ENCODE measurements at regions not wholly inside any gene's neighbourhood (a gene's known extent, or its start where the extent isn't known, plus 50 kb on each side); places are given as distances from the start of the nearest gene placed in this dataset.
"Not testable (repeated sequence)": the region's sequence is repeated elsewhere in the genome, so short reads cannot be mapped to it uniquely, and the experiment has no call there.

GRCh38 chr6:84635081-84635761 lies 129.2 kb downstream of the TBX18 start:
- DNase-seq (ENCODE audit: low spot score), result peak; percentile 32

GRCh38 chr6:84633771-84634170 lies 130.6 kb downstream of the TBX18 start:
- no peak for DNase-seq (ENCODE audit: low spot score)

- DNase-seq (ENCODE audit: low spot score), result not testable (repeated sequence)
Observed at GRCh38 chr6:84626527-84626926, 137.9 kb downstream of the TBX18 start.

- no peak for DNase-seq (ENCODE audit: low spot score)
Observed at GRCh38 chr6:84625506-84625905, 138.9 kb downstream of the TBX18 start.

- DNase-seq (ENCODE audit: low spot score), result peak; percentile 77
Observed at GRCh38 chr6:84623956-84624680, 140.3 kb downstream of the TBX18 start.

- no peak for DNase-seq (ENCODE audit: low spot score)
Observed at GRCh38 chr6:84618836-84619235, 145.6 kb downstream of the TBX18 start.

GRCh38 chr6:84618046-84618752 lies 146.2 kb downstream of the TBX18 start:
- DNase-seq (ENCODE audit: low spot score), result no peak

GRCh38 chr6:84615987-84616386 lies 148.4 kb downstream of the TBX18 start:
- no peak for DNase-seq (ENCODE audit: low spot score)

- no peak for DNase-seq (ENCODE audit: low spot score)
Observed at GRCh38 chr6:84615113-84615850, 149.1 kb downstream of the TBX18 start.

- DNase-seq (ENCODE audit: low spot score), result no peak
Observed at GRCh38 chr6:84606860-84607259, 157.5 kb downstream of the TBX18 start.

GRCh38 chr6:84605298-84605697 lies 159.1 kb downstream of the TBX18 start:
- DNase-seq (ENCODE audit: low spot score), result no peak

GRCh38 chr6:84601366-84601765 lies 163.0 kb downstream of the TBX18 start:
- no peak for DNase-seq (ENCODE audit: low spot score)

GRCh38 chr6:84599991-84600390 lies 164.4 kb downstream of the TBX18 start:
- no peak for DNase-seq (ENCODE audit: low spot score)

- DNase-seq (ENCODE audit: low spot score), result no peak
Observed at GRCh38 chr6:84597238-84597875, 167.0 kb downstream of the TBX18 start.

GRCh38 chr6:84596488-84596887 lies 167.9 kb downstream of the TBX18 start:
- DNase-seq (ENCODE audit: low spot score), result no peak

GRCh38 chr6:84588697-84589080 lies 175.7 kb downstream of the TBX18 start:
- DNase-seq (ENCODE audit: low spot score), result no peak

GRCh38 chr6:84587994-84588696 lies 176.3 kb downstream of the TBX18 start:
- DNase-seq (ENCODE audit: low spot score), result not testable (repeated sequence)

GRCh38 chr6:84587202-84587940 lies 177.0 kb downstream of the TBX18 start:
- not testable (repeated sequence) for DNase-seq (ENCODE audit: low spot score)

- peak; percentile 47 for DNase-seq (ENCODE audit: low spot score)
Observed at GRCh38 chr6:84583784-84584183, 180.6 kb downstream of the TBX18 start.

- DNase-seq (ENCODE audit: low spot score), result no peak
Observed at GRCh38 chr6:84582997-84583396, 181.4 kb downstream of the TBX18 start.

All from kidney tubule cell (primary cell).